Heart right ventricle (tissue), 16 donors: ENCODE measurements at regions not wholly inside any gene's neighbourhood (a gene's known extent, or its start where the extent isn't known, plus 50 kb on each side); places are given as distances from the start of the nearest gene placed in this dataset.

ENCODE experiments used
- ATAC-seq, 8 donors: fragments of 200-7000 bp; cut with Tn5 transposase; one replicate each; pipeline ENCODE4 v1.9.1; 2020; ENCODE audit warnings: mild to moderate bottlenecking in 8 of 8, moderate library complexity in 8 of 8, moderate number of reproducible peaks in 1 of 8
- DNase-seq, 2 donors: peaks; one replicate each; pipeline ENCODE4 v3.0.0-alpha.2; 2020
- H3K27ac ChIP-seq, 10 donors: fragments of 200-600 bp; sonication (generic) in 2 of 10; one replicate each; pipeline versions ENCODE4 v1.5.0 to v1.8.0; 2020 to 2022; ENCODE audit warnings: mild to moderate bottlenecking in 3 of 10
- H3K27me3 ChIP-seq, 7 donors: fragments of 200-600 bp; one replicate each; pipeline ENCODE4 v1.8.0; 2021 to 2022; ENCODE audit warnings: mild to moderate bottlenecking in 2 of 7
- H3K36me3 ChIP-seq, 9 donors: fragments of 200-600 bp; sonication (generic) in 1 of 9; one replicate each; pipeline versions ENCODE4 v1.5.0 to v1.8.0; 2020 to 2022; ENCODE audit warnings: mild to moderate bottlenecking in 2 of 9
- H3K4me1 ChIP-seq, 9 donors: fragments of 200-600 bp; sonication (generic) in 1 of 9; one replicate each; pipeline versions ENCODE4 v1.5.0 to v1.8.0; 2020 to 2022; ENCODE audit warnings: mild to moderate bottlenecking in 4 of 9
- H3K4me3 ChIP-seq, 10 donors: fragments of 200-600 bp; sonication (generic) in 2 of 10; one replicate each; pipeline versions ENCODE4 v1.5.0 to v1.8.0; 2020 to 2022; ENCODE audit warnings: mild to moderate bottlenecking in 7 of 10, moderate library complexity in 2 of 10
- H3K9me3 ChIP-seq, 11 donors: fragments of 200-600 bp in 10 of 11; sonication (generic) in 2 of 11; one replicate each; pipeline versions ENCODE4 v1.5.0 to v1.8.0; 2013 to 2022; ENCODE audit warnings: mild to moderate bottlenecking in 2 of 11, control low read depth in 1 of 11, moderate library complexity in 1 of 11
- CTCF ChIP-seq, 9 donors: fragments of 200-600 bp; sonication (generic) in 2 of 9; IDR thresholded peaks; one replicate each; pipeline versions ENCODE4 v1.5.0 to v1.8.0; 2021 to 2022; ENCODE audit warnings: antibody characterized with exemption in 9 of 9, mild to moderate bottlenecking in 5 of 9, moderate library complexity in 1 of 9
- WGBS, 2 donors: extraction: QIAGEN DNeasy Blood & Tissue Kit; methylation state at CpG; one replicate each; pipeline ENCODE4 v1.1.7; 2013; ENCODE audit warnings: inconsistent platforms in 1 of 2; 5-methylcytosine and 5-hydroxymethylcytosine counted together
- intact Hi-C, 10 donors: fragments of 100-400 bp; cut with DNase I; formaldehyde crosslinking; loops; one replicate each; pipeline versions ENCODE4 v1.11.1 to v1.14.2; 2022
- donor health status: Arrhythmogenic right ventricular cardiomyopathy.
- donor health status: ischemic (EF 13 %, LVEDD 7.1; RV severe dilation, severe dysfunction).
- donor health status: healthy with polysubstance abuse.
- donor health status: DM: no; HTN: yes; CAD: no.
- donor health status: DM: no; HTN: no; CAD: no.
- donor health status: ischemic (EF 25% LVEDD 6.9; RV normal size, moderate dysfunction).
- donor health status: ischemic (EF 25% LVEDD 5.7; RV mildly dilated, moderate dysfunction).
- donor health status: healthy.
- donor health status: DM: yes; HTN: yes; CAD: no.
- donor health status: Ischemic cardiomyopathy.
- donor health status: ischemic (EF 35%, LVEDD 5.7; RV mildly dilated, moderate dysfunction).
- donor health status: nonischemic (EF 11% LVEDD 7.7; RV severe dilation, severe dysfunction).
- donor health status: DM: yes; HTN: yes; CAD: no.
- donor health status: PGD.
- donor health status: ischemic (EF 29% LVEDD 5.4; RV normal size, mild dysfunction).
- donor health status: nonischemic (EF 23%, LVEDD 6.1; RV moderate dilation, normal function).

- H3K4me3 ChIP-seq, result no peak overlapping the region
- H3K27ac ChIP-seq, result no peak overlapping the region
- intact Hi-C loops, result no loop called here
- H3K9me3 ChIP-seq, result peaks cover 0 to 29% (median 0%) of the 10 kb centered on the region in 11 donors
- no peak for TF ChIP-seq CTCF (IDR thresholded peaks at IDR 0.05)
- H3K36me3 ChIP-seq, result no peaks in the 10 kb centered on the region
- no peaks in the 10 kb centered on the region for H3K4me1 ChIP-seq
- WGBS, 2 donors, result 83 to 87% methylated on average over 2 of the region's 2 CpGs
- ATAC-seq, result no peak
- DNase-seq, result no peak
- H3K27me3 ChIP-seq, result no peaks in the 10 kb centered on the region
Measured at GRCh38 chrX:6857749-6858148, 289.8 kb upstream of the STS start.

GRCh38 chrX:6856471-6856870, 291.0 kb upstream of the STS start:
- DNase-seq (no peak), ATAC-seq (no peak)
- H3K27ac ChIP-seq, result no peak overlapping the region
- no peak for TF ChIP-seq CTCF (IDR thresholded peaks at IDR 0.05)
- 74 to 80% methylated on average over 6 of the region's 6 CpGs for WGBS, 2 donors
- no peak overlapping the region for H3K4me3 ChIP-seq
- H3K9me3 ChIP-seq, result peaks cover 0 to 29% (median 0%) of the 10 kb centered on the region in 11 donors
- H3K27me3 ChIP-seq, result no peaks in the 10 kb centered on the region
- H3K4me1 ChIP-seq, result no peaks in the 10 kb centered on the region
- no peaks in the 10 kb centered on the region for H3K36me3 ChIP-seq
- intact Hi-C loops, result no loop called here

- no peak for TF ChIP-seq CTCF (IDR thresholded peaks at IDR 0.05)
Measured at GRCh38 chrX:6852869-6853268, 294.6 kb upstream of the STS start.

GRCh38 chrX:6852121-6852520, 295.4 kb upstream of the STS start:
- no peaks in the 10 kb centered on the region for H3K36me3 ChIP-seq
- intact Hi-C loops, result no loop called here
- WGBS, 2 donors, result 90 to 100% methylated on average over 1 of the region's 1 CpG
- ATAC-seq (no peak), DNase-seq (no peak)
- H3K27ac ChIP-seq, result no peak overlapping the region
- H3K4me3 ChIP-seq, result no peak overlapping the region
- H3K4me1 ChIP-seq, result no peaks in the 10 kb centered on the region
- TF ChIP-seq CTCF (IDR thresholded peaks at IDR 0.05), result no peak
- H3K27me3 ChIP-seq, result no peaks in the 10 kb centered on the region
- peaks cover 0 to 5% (median 0%) of the 10 kb centered on the region in 11 donors for H3K9me3 ChIP-seq

More at GRCh38 chrX:6852869-6853268, 294.6 kb upstream of the STS start:
- intact Hi-C loops, result no loop called here
- H3K9me3 ChIP-seq, result peaks cover 0 to 5% (median 0%) of the 10 kb centered on the region in 11 donors
- no peak overlapping the region for H3K27ac ChIP-seq
- H3K4me1 ChIP-seq, result no peaks in the 10 kb centered on the region
- no peak for ATAC-seq
- no peak overlapping the region for H3K4me3 ChIP-seq
- H3K36me3 ChIP-seq, result no peaks in the 10 kb centered on the region
- 60 to 62% methylated on average over 3 of the region's 3 CpGs for WGBS, 2 donors
- no peaks in the 10 kb centered on the region for H3K27me3 ChIP-seq
- no peak for DNase-seq
